HepG2 (cell line): ENCODE measurements at regions not wholly inside any gene's neighbourhood (a gene's known extent, or its start where the extent isn't known, plus 50 kb on each side); places are given as distances from the start of the nearest gene placed in this dataset.

Experiments
- ARID3A ChIP-seq: IDR thresholded peaks from 2 replicates; pipeline ENCODE4 v1.6.1; 2012; ENCODE audit warnings: low read depth, low read length, improper control_type of control experiment
- KDM5B ChIP-seq: sonication (generic); formaldehyde crosslinking; IDR thresholded peaks from 2 replicates; pipeline ENCODE4 v1.4.0; 2020; ENCODE audit warnings: missing genetic modification reagents, mild to moderate bottlenecking, borderline replicate concordance
- MTF2 ChIP-seq: sonication (generic); formaldehyde crosslinking; IDR thresholded peaks from 2 replicates; pipeline ENCODE4 v1.5.0; 2020; ENCODE audit warnings: missing genetic modification reagents, borderline replicate concordance
- SAP130 ChIP-seq: IDR thresholded peaks from 2 replicates; pipeline ENCODE4 v1.6.1; 2016; ENCODE audit warnings: low read depth
- SMARCC2 ChIP-seq: fragments of 450-650 bp; IDR thresholded peaks from 2 replicates; pipeline ENCODE4 v1.6.1; 2017; ENCODE audit warnings: antibody characterized with exemption, mild to moderate bottlenecking
- ZBTB40 ChIP-seq, 2 experiments: fragments of 450-650 bp in 1 of 2; sonication (generic) in 1 of 2; formaldehyde crosslinking in 1 of 2; IDR thresholded peaks; 2 replicates each; pipeline versions ENCODE4 v1.6.1 to v1.8.0; 2016 to 2022; ENCODE audit warnings: antibody characterized with exemption in 1 of 2, mild to moderate bottlenecking in 1 of 2, missing genetic modification reagents in 1 of 2
- ZFP1 ChIP-seq: IDR thresholded peaks from 2 replicates; pipeline ENCODE4 v1.6.1; 2016
- ZMYM4 ChIP-seq: sonication (generic); formaldehyde crosslinking; IDR thresholded peaks from 2 replicates; pipeline ENCODE4 v1.8.1; 2023; ENCODE audit warnings: mild to moderate bottlenecking, missing genetic modification reagents
- ZNF280B ChIP-seq: sonication (generic); formaldehyde crosslinking; IDR thresholded peaks from 2 replicates; pipeline ENCODE4 v1.5.0; 2020; ENCODE audit warnings: missing genetic modification reagents, mild to moderate bottlenecking, borderline replicate concordance
- ZNF770 ChIP-seq: sonication (generic); formaldehyde crosslinking; IDR thresholded peaks from 2 replicates; pipeline ENCODE4 v1.5.0; 2020; ENCODE audit warnings: mild to moderate bottlenecking, missing genetic modification reagents

GRCh38 chr16:72664509-72665408 lies 383.2 kb downstream of the ZFHX3 start (continued):
- TF ChIP-seq SAP130 (CRISPR knock-in tag) (peak; percentile 100), SMARCC2 (no peak; the same call in 1 of the 2 replicates), ZFP1 (no peak), KDM5B (CRISPR knock-in tag) (peak; percentile 72; the same call in 1 of the 2 replicates), ZNF280B (peak; percentile 70), ZNF770 (CRISPR knock-in tag) (no peak), ARID3A (no peak), ZMYM4 (CRISPR knock-in tag) (peak; percentile 88), ZBTB40 (IDR thresholded peaks at IDR 0.05) (peak; percentile 67), ZBTB40 (CRISPR knock-in tag; IDR thresholded peaks at IDR 0.05) (no peak; the same call in 1 of the 2 replicates), MTF2 (CRISPR knock-in tag) (no peak)
